HepG2 (cell line): ENCODE measurements at regions not wholly inside any gene's neighbourhood (a gene's known extent, or its start where the extent isn't known, plus 50 kb on each side); places are given as distances from the start of the nearest gene placed in this dataset.

Experiments used
- ATAC-seq: fragments of 200-7000 bp; cut with Tn5 transposase; 3 replicates; pipeline ENCODE4 v1.9.1; 2020; ENCODE audit warnings: mild to moderate bottlenecking, moderate library complexity
- BruUV-seq: library from RNA; stranded (reverse); fragments of 400-500 nt; replicated peaks from 2 replicates; lab custom pipeline; 2021; lab: Mats Ljungman, UMichigan
- CTCF ChIA-PET: fragments of 300-600 bp; formaldehyde crosslinking; extraction: SDS; loops from one replicate; lab custom pipeline; 2021; ENCODE audit warnings: low total read pairs, inconsistent platforms, low intra/inter-chr PET ratio; lab: Yijun Ruan, JAX
- POLR2A ChIA-PET: fragments of 350-600 bp; sonication (Branson Sonifier 250); formaldehyde crosslinking; loops from one replicate; lab custom pipeline; 2020; ENCODE audit warnings: antibody characterized with exemption, inconsistent platforms; lab: Yijun Ruan, JAX
- DNase-seq: peaks from one replicate; pipeline ENCODE4 v3.0.0-alpha.2; 2015; ENCODE audit warnings: low spot score
- FAIRE-seq: peaks from 3 replicates; lab custom pipeline; 2011; peaks lifted over from hg19 to GRCh38; lab: Jason Lieb, UNC
- H2AFZ ChIP-seq: one replicate; pipeline ENCODE4 v1.6.1; 2011; ENCODE audit warnings: low read length, inconsistent platforms
- H3K27ac ChIP-seq: fragments of 300-600 bp; 3 replicates; pipeline ENCODE4 v1.8.0; 2011; ENCODE audit warnings: mixed run types, mild to moderate bottlenecking, mixed read lengths, low read length, inconsistent platforms; ENCODE audit not compliant: insufficient read depth; ENCODE audit errors: extremely low read length
- H3K27me3 ChIP-seq, 2 experiments: fragments of 200-600 bp in 1 of 2; 2 replicates in 1 of 2; 3 replicates in 1 of 2; pipeline versions ENCODE4 v1.6.0 to v1.8.0; 2011; ENCODE audit warnings: low read length in 2 of 2, mild to moderate bottlenecking in 2 of 2, moderate library complexity in 2 of 2, inconsistent platforms in 1 of 2; ENCODE audit not compliant: insufficient read depth in 2 of 2, control insufficient read depth in 1 of 2
- H3K36me3 ChIP-seq, 2 experiments: fragments of 200-600 bp in 1 of 2; replicated peaks in 1 of 2; 2 replicates in 1 of 2; 3 replicates in 1 of 2; pipeline versions ENCODE4 v1.5.1 to v1.8.0; 2011; ENCODE audit warnings: low read length in 2 of 2, inconsistent platforms in 1 of 2; ENCODE audit not compliant: insufficient read depth in 2 of 2, control insufficient read depth in 1 of 2
- H3K4me1 ChIP-seq: 2 replicates; pipeline ENCODE4 v1.5.1; 2012; ENCODE audit warnings: low read length, inconsistent platforms; ENCODE audit not compliant: insufficient read depth
- H3K4me2 ChIP-seq: 2 replicates; pipeline ENCODE4 v1.6.0; 2011; ENCODE audit warnings: low read depth, low read length, inconsistent platforms
- H3K4me3 ChIP-seq, 3 experiments: fragments of 200-600 bp in 1 of 3; sonication (generic), shearing (Covaris generic) in 1 of 3; replicated peaks in 1 of 3; 2 replicates each; pipeline ENCODE4 v1.5.1; 2011 to 2016; ENCODE audit warnings: low read length in 3 of 3, inconsistent platforms in 2 of 3, low read depth in 2 of 3, mild to moderate bottlenecking in 2 of 3, control low read depth in 1 of 3, mixed read lengths in 1 of 3; ENCODE audit not compliant: insufficient read depth in 1 of 3
- H3K79me2 ChIP-seq: one replicate; pipeline ENCODE4 v1.6.1; 2011; ENCODE audit warnings: low read length, inconsistent platforms; ENCODE audit not compliant: insufficient read depth
- H3K9ac ChIP-seq: 2 replicates; pipeline ENCODE4 v1.6.0; 2011; ENCODE audit warnings: mild to moderate bottlenecking, low read depth, low read length, inconsistent platforms; ENCODE audit not compliant: insufficient read depth
- H3K9me3 ChIP-seq: 2 replicates; pipeline ENCODE4 v1.5.1; 2012; ENCODE audit warnings: mild to moderate bottlenecking, low read length
- H4K20me1 ChIP-seq: 2 replicates; pipeline ENCODE4 v1.6.0; 2011; ENCODE audit warnings: inconsistent platforms, mild to moderate bottlenecking, low read length, moderate library complexity; ENCODE audit not compliant: insufficient read depth
- EP300 ChIP-seq, 3 experiments: sonication (generic) in 1 of 3; formaldehyde crosslinking in 1 of 3; IDR thresholded peaks; 2 replicates each; pipeline versions ENCODE4 v1.5.1 to v1.6.1; 2011 to 2020; ENCODE audit warnings: low read depth in 2 of 3, low read length in 2 of 3, borderline replicate concordance in 1 of 3, improper control_type of control experiment in 1 of 3, mild to moderate bottlenecking in 1 of 3, missing genetic modification reagents in 1 of 3, moderate library complexity in 1 of 3
- EZH2 ChIP-seq: conservative IDR thresholded peaks from 2 replicates; pipeline ENCODE4 v1.6.1; 2012; ENCODE audit warnings: mild to moderate bottlenecking, low read depth, low read length, moderate library complexity
- HNRNPL ChIP-seq: fragments of 200-400 bp; formaldehyde crosslinking; IDR thresholded peaks from 2 replicates; pipeline ENCODE4 v1.6.1; 2017; ENCODE audit warnings: mild to moderate bottlenecking, low read depth, low read length
- KAT8 ChIP-seq: IDR thresholded peaks from 2 replicates; pipeline ENCODE4 v1.6.1; 2016; ENCODE audit warnings: missing genetic modification reagents, missing compliant biosample characterization
- RBAK ChIP-seq: sonication (generic); formaldehyde crosslinking; IDR thresholded peaks from 2 replicates; pipeline ENCODE4 v1.5.1; 2020; ENCODE audit warnings: mild to moderate bottlenecking, missing genetic modification reagents
- SOX6 ChIP-seq, 2 experiments: fragments of 450-650 bp in 1 of 2; sonication (generic) in 1 of 2; formaldehyde crosslinking in 1 of 2; IDR thresholded peaks; 2 replicates each; pipeline versions ENCODE4 v1.4.0 to v1.6.1; 2017 to 2020; ENCODE audit warnings: antibody characterized with exemption in 1 of 2, mild to moderate bottlenecking in 1 of 2, missing genetic modification reagents in 1 of 2
- SP140L ChIP-seq: sonication (generic); formaldehyde crosslinking; IDR thresholded peaks from 2 replicates; pipeline ENCODE4 v1.4.0; 2020; ENCODE audit warnings: missing genetic modification reagents, borderline replicate concordance
- WGBS: methylation state at CpG from one replicate; pipeline ENCODE4 v1.1.6; 2017; ENCODE audit warnings: low lambda C conversion rate; 5-methylcytosine and 5-hydroxymethylcytosine counted together
- in situ Hi-C: cut with HindIII; loops from 2 replicates; pipeline ENCODE4 v1.10.0; 2017; ENCODE audit warnings: low pct_unique_long_range_greater_than_20kb; ENCODE audit not compliant: extremely low pct_ligation_motif_present
- intact Hi-C: fragments of 100-400 bp; cut with micrococcal nuclease; formaldehyde crosslinking; loops from one replicate; pipeline ENCODE4 v1.10.0; 2022; ENCODE audit not compliant: unreplicated experiment
- TF ChIP-seq, protein P1 (sequence below): sonication (generic); formaldehyde crosslinking; IDR thresholded peaks from 2 replicates; pipeline ENCODE4 v1.4.0; 2020; ENCODE audit warnings: mild to moderate bottlenecking, missing genetic modification reagents
- TF ChIP-seq, protein P2 (sequence below): sonication (generic); formaldehyde crosslinking; IDR thresholded peaks from 2 replicates; pipeline ENCODE4 v1.4.0; 2020; ENCODE audit warnings: missing genetic modification reagents
- TF ChIP-seq, protein P3 (sequence below): IDR thresholded peaks from 2 replicates; pipeline ENCODE4 v1.6.1; 2018; ENCODE audit warnings: missing genetic modification reagents
- TF ChIP-seq, protein P4 (sequence below): sonication (generic); formaldehyde crosslinking; IDR thresholded peaks from 2 replicates; pipeline ENCODE4 v1.9.0; 2022; ENCODE audit warnings: missing genetic modification reagents, mild to moderate bottlenecking, borderline replicate concordance

DNA sequence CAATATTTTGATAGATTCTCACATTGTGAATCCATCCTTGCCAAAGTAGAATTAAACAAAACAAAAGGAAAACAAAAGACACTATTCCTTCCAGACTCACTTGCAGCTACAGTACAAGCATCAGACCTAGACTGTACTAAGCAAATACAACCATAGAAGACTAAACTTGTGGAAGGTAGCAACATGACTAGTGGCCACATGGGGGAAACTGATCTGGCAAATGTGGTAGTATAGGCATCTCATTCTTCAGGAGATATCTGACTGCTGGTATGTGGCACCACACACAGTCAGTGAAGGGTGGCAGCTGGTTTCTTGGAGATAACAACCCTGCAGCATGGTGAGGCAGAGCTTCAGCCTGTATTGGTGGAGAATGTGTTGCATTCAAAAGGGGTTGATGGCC is 81.0 kb upstream of the ACVR2A start:
- FAIRE-seq (no peak), ATAC-seq (peak; percentile 59)
- Histone ChIP-seq H4K20me1 (no peaks in the 10 kb centered on the region), H3K4me1 (no peaks in the 10 kb centered on the region), H3K79me2 (no peaks in the 10 kb centered on the region), H3K9ac (no peak overlapping the region), H2AFZ (no peak overlapping the region), H3K27me3 (no peaks in the 10 kb centered on the region), H3K36me3 (no peaks in the 10 kb centered on the region), H3K9me3 (no peaks in the 10 kb centered on the region), H3K4me3 (no peak overlapping the region)
- intact Hi-C loops (no loop called here), in situ Hi-C loops (no loop called here)
- ChIA-PET CTCF (no interaction called here), POLR2A (no interaction called here)
- BruUV-seq = no TSS peak
- TF ChIP-seq HNRNPL = no peak
- TF ChIP-seq SP140L (CRISPR knock-in tag) = no peak
- no peak for TF ChIP-seq KAT8 (CRISPR knock-in tag)
- TF ChIP-seq RBAK (CRISPR knock-in tag) = no peak
- TF ChIP-seq, protein P1, sequence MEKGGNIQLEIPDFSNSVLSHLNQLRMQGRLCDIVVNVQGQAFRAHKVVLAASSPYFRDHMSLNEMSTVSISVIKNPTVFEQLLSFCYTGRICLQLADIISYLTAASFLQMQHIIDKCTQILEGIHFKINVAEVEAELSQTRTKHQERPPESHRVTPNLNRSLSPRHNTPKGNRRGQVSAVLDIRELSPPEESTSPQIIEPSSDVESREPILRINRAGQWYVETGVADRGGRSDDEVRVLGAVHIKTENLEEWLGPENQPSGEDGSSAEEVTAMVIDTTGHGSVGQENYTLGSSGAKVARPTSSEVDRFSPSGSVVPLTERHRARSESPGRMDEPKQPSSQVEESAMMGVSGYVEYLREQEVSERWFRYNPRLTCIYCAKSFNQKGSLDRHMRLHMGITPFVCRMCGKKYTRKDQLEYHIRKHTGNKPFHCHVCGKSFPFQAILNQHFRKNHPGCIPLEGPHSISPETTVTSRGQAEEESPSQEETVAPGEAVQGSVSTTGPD (CRISPR knock-in tag) = no peak
- TF ChIP-seq, all 625 proteins: peak for 0
- no peak for DNase-seq
- Histone ChIP-seq H3K4me2 (no peak overlapping the region), H3K27ac (no peak overlapping the region)

DNA sequence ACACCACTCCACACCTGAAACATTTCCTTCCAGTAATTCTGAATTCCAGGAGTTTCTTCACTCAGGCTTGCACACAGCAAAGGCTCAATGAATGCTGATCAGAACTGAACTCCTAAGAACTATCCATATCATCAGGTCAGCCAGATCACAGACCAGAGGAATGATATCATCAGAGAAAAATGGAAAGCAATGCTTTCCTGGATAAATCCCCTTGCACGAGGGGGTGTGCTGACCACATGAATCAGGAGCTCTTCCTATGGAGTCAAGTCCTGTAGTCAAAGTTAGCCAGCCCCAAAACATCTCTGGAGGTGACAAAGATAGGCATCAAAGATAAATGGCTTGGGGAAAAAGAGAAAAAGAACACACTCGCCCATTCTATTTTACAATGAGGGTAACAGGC is 83.8 kb upstream of the ACVR2A start:
- Histone ChIP-seq H3K79me2 (no peaks in the 10 kb centered on the region), H2AFZ (no peak overlapping the region), H3K27me3 (no peaks in the 10 kb centered on the region), H3K27ac (no peak overlapping the region), H3K4me2 (no peak overlapping the region), H3K36me3 (no peaks in the 10 kb centered on the region), H3K9me3 (no peaks in the 10 kb centered on the region), H3K9ac (no peak overlapping the region), H3K4me1 (no peaks in the 10 kb centered on the region), H4K20me1 (no peaks in the 10 kb centered on the region), H3K4me3 (no peak overlapping the region)
- no TSS peak for BruUV-seq
- intact Hi-C loops = no loop called here
- DNase-seq (no peak), FAIRE-seq (no peak), ATAC-seq (no peak)
- WGBS = 3% methylated on average over 2 of the region's 2 CpGs
- in situ Hi-C loops = no loop called here
- ChIA-PET CTCF (no interaction called here), POLR2A (no interaction called here)
- TF ChIP-seq, protein P2, sequence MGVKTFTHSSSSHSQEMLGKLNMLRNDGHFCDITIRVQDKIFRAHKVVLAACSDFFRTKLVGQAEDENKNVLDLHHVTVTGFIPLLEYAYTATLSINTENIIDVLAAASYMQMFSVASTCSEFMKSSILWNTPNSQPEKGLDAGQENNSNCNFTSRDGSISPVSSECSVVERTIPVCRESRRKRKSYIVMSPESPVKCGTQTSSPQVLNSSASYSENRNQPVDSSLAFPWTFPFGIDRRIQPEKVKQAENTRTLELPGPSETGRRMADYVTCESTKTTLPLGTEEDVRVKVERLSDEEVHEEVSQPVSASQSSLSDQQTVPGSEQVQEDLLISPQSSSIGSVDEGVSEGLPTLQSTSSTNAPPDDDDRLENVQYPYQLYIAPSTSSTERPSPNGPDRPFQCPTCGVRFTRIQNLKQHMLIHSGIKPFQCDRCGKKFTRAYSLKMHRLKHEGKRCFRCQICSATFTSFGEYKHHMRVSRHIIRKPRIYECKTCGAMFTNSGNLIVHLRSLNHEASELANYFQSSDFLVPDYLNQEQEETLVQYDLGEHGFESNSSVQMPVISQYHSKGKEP (CRISPR knock-in tag) = no peak
- TF ChIP-seq SOX6 (IDR thresholded peaks at IDR 0.05) = no peak
- TF ChIP-seq SOX6 (CRISPR knock-in tag; IDR thresholded peaks at IDR 0.05) = no peak
- TF ChIP-seq, protein P3, sequence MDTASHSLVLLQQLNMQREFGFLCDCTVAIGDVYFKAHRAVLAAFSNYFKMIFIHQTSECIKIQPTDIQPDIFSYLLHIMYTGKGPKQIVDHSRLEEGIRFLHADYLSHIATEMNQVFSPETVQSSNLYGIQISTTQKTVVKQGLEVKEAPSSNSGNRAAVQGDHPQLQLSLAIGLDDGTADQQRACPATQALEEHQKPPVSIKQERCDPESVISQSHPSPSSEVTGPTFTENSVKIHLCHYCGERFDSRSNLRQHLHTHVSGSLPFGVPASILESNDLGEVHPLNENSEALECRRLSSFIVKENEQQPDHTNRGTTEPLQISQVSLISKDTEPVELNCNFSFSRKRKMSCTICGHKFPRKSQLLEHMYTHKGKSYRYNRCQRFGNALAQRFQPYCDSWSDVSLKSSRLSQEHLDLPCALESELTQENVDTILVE (CRISPR knock-in tag) = no peak
- TF ChIP-seq, protein P4, sequence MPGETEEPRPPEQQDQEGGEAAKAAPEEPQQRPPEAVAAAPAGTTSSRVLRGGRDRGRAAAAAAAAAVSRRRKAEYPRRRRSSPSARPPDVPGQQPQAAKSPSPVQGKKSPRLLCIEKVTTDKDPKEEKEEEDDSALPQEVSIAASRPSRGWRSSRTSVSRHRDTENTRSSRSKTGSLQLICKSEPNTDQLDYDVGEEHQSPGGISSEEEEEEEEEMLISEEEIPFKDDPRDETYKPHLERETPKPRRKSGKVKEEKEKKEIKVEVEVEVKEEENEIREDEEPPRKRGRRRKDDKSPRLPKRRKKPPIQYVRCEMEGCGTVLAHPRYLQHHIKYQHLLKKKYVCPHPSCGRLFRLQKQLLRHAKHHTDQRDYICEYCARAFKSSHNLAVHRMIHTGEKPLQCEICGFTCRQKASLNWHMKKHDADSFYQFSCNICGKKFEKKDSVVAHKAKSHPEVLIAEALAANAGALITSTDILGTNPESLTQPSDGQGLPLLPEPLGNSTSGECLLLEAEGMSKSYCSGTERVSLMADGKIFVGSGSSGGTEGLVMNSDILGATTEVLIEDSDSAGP = no peak
- no peak for TF ChIP-seq EP300 (IDR thresholded peaks at IDR 0.05; ENCODE audit: low read depth in 2 of 2, low read length in 2 of 2)
- no peak for TF ChIP-seq EP300 (CRISPR knock-in tag; IDR thresholded peaks at IDR 0.05; ENCODE audit: borderline replicate concordance)
- TF ChIP-seq EZH2 = no peak
